K562 (cell line): ENCODE measurements at regions not wholly inside any gene's neighbourhood (a gene's known extent, or its start where the extent isn't known, plus 50 kb on each side); places are given as distances from the start of the nearest gene placed in this dataset.

Experiments
- ATAC-seq: fragments of 200-7000 bp; cut with Tn5 transposase; 3 replicates; pipeline ENCODE4 v1.9.1; 2020; ENCODE audit warnings: moderate library complexity
- BruUV-seq: library from RNA; stranded (reverse); fragments of 400-500 nt; replicated peaks from 2 replicates; lab custom pipeline; 2021; lab: Mats Ljungman, UMichigan
- CTCF ChIA-PET: fragments of 300-600 bp; formaldehyde crosslinking; extraction: SDS; loops from one replicate; lab custom pipeline; 2021; ENCODE audit warnings: low intra/inter-chr PET ratio; lab: Yijun Ruan, JAX
- POLR2A ChIA-PET: fragments of 300-600, 350-650 bp; sonication (Branson Sonifier 250); formaldehyde crosslinking; extraction: SDS; loops from one replicate; lab custom pipeline; 2021; ENCODE audit warnings: antibody characterized with exemption, inconsistent platforms; lab: Yijun Ruan, JAX
- DNase-seq, 4 experiments: peaks; one replicate each; pipeline versions ENCODE4 v3.0.0 to v3.0.0-alpha.2; 2011 to 2018; ENCODE audit warnings: low spot score in 3 of 4, mixed read lengths in 3 of 4; ENCODE audit errors: extremely low read depth in 1 of 4
- FAIRE-seq: peaks from 2 replicates; lab custom pipeline; 2011; peaks lifted over from hg19 to GRCh38; lab: Jason Lieb, UNC
- H2AFZ ChIP-seq: 2 replicates; pipeline ENCODE4 v1.6.0; 2011; ENCODE audit warnings: low read depth, low read length, control low read depth, inconsistent platforms
- H3K27ac ChIP-seq: fragments of 200-600 bp; 3 replicates; pipeline ENCODE4 v1.8.0; 2011; ENCODE audit warnings: low read depth, mild to moderate bottlenecking, control low read depth, inconsistent platforms, low read length, moderate library complexity, mixed read lengths; ENCODE audit errors: extremely low read depth
- H3K27me3 ChIP-seq, 2 experiments: fragments of 300-600 bp in 1 of 2; 2 replicates in 1 of 2; 3 replicates in 1 of 2; pipeline versions ENCODE4 v1.6.0 to v1.8.0; 2011; ENCODE audit warnings: inconsistent platforms in 2 of 2, low read length in 2 of 2, mild to moderate bottlenecking in 1 of 2, mixed read lengths in 1 of 2, moderate library complexity in 1 of 2; ENCODE audit not compliant: control insufficient read depth in 2 of 2, insufficient read depth in 2 of 2
- H3K36me3 ChIP-seq: fragments of 300-600 bp; 3 replicates; pipeline ENCODE4 v1.8.0; 2011; ENCODE audit warnings: mild to moderate bottlenecking, low read length, inconsistent platforms; ENCODE audit not compliant: control insufficient read depth, insufficient read depth
- H3K4me1 ChIP-seq, 2 experiments: fragments of 200-600 bp in 1 of 2; replicated peaks in 1 of 2; 2 replicates in 1 of 2; 3 replicates in 1 of 2; pipeline versions ENCODE4 v1.5.1 to v1.8.0; 2011; ENCODE audit warnings: inconsistent platforms in 2 of 2, low read length in 2 of 2, mild to moderate bottlenecking in 1 of 2, mixed read lengths in 1 of 2, moderate library complexity in 1 of 2; ENCODE audit not compliant: control insufficient read depth in 2 of 2, insufficient read depth in 2 of 2
- H3K4me2 ChIP-seq: 2 replicates; pipeline ENCODE4 v1.6.1; 2011; ENCODE audit warnings: low read length, control low read depth, inconsistent platforms, mixed read lengths; ENCODE audit not compliant: insufficient read depth
- H3K4me3 ChIP-seq: fragments of 200-600 bp; sonication (generic), shearing (Covaris generic); 2 replicates; pipeline ENCODE4 v1.5.1; 2016; ENCODE audit warnings: control low read depth, inconsistent platforms
- H3K79me2 ChIP-seq: fragments of 200-600 bp; 3 replicates; pipeline ENCODE4 v1.8.0; 2011; ENCODE audit warnings: low read length, inconsistent platforms; ENCODE audit not compliant: control insufficient read depth, insufficient read depth
- H3K9ac ChIP-seq, 2 experiments: 2 replicates each; pipeline versions ENCODE4 v1.6.0 to v1.6.1; 2011; ENCODE audit warnings: low read depth in 2 of 2, low read length in 2 of 2, control low read depth in 1 of 2, inconsistent platforms in 1 of 2, mild to moderate bottlenecking in 1 of 2, mixed read lengths in 1 of 2; ENCODE audit not compliant: insufficient read depth in 1 of 2
- H3K9me1 ChIP-seq: one replicate; pipeline ENCODE4 v1.6.0; 2011; ENCODE audit warnings: inconsistent platforms, mild to moderate bottlenecking, low read length, moderate library complexity; ENCODE audit not compliant: control insufficient read depth, insufficient read depth
- H3K9me3 ChIP-seq: replicated peaks from 2 replicates; pipeline ENCODE4 v1.5.1; 2011; ENCODE audit warnings: low read depth, low read length, inconsistent platforms; ENCODE audit not compliant: control insufficient read depth, insufficient read depth
- H4K20me1 ChIP-seq: replicated peaks from 2 replicates; pipeline ENCODE4 v1.6.1; 2011; ENCODE audit warnings: low read length, inconsistent platforms, mixed read lengths; ENCODE audit not compliant: control insufficient read depth, insufficient read depth
- FOXA3 ChIP-seq, 2 experiments: fragments of 450-650 bp in 1 of 2; sonication (generic) in 1 of 2; formaldehyde crosslinking; IDR thresholded peaks in 1 of 2; conservative IDR thresholded peaks in 1 of 2; 2 replicates each; pipeline versions ENCODE4 v1.4.0 to v1.8.0; 2020 to 2022; ENCODE audit warnings: mild to moderate bottlenecking in 2 of 2, missing genetic modification reagents in 1 of 2
- FUS ChIP-seq: fragments of 200-400 bp; formaldehyde crosslinking; optimal IDR thresholded peaks from 2 replicates; pipeline ENCODE3; 2017; ENCODE audit warnings: low read depth, low read length
- MCM5 ChIP-seq: fragments of 450-650 bp; IDR thresholded peaks from 2 replicates; pipeline ENCODE4 v1.6.1; 2016; ENCODE audit warnings: low read depth
- MTA3 ChIP-seq: fragments of 450-650 bp; formaldehyde crosslinking; IDR thresholded peaks from 2 replicates; pipeline ENCODE4 v1.6.1; 2017; ENCODE audit warnings: mild to moderate bottlenecking, borderline replicate concordance
- NBN ChIP-seq: fragments of 450-650 bp; IDR thresholded peaks from 2 replicates; pipeline ENCODE4 v1.6.1; 2016; ENCODE audit warnings: low read depth, mild to moderate bottlenecking
- SMARCA5 ChIP-seq: fragments of 450-650 bp; IDR thresholded peaks from 2 replicates; pipeline ENCODE4 v1.6.1; 2016
- SMC3 ChIP-seq: conservative IDR thresholded peaks from 2 replicates; pipeline ENCODE4 v1.6.1; 2011; ENCODE audit warnings: low read depth, low read length, improper control_type of control experiment; ENCODE audit not compliant: insufficient read depth
- ZNF175 ChIP-seq: fragments of 200-800 bp; sonication (Bioruptor generic); IDR thresholded peaks from 2 replicates; pipeline ENCODE4 v1.6.1; 2016; ENCODE audit warnings: low read depth, mild to moderate bottlenecking, missing genetic modification characterization, missing compliant biosample characterization
- WGBS: fragments of 100-300 bp; shearing (Covaris generic); methylation state at CpG from one replicate; pipeline ENCODE4 v1.1.6; 2016; ENCODE audit warnings: low coverage, mixed read lengths; ENCODE audit not compliant: insufficient coverage; ENCODE audit errors: missing lambda C conversion rate; 5-methylcytosine and 5-hydroxymethylcytosine counted together
- in situ Hi-C: fragments of 300-500 bp; cut with MboI; formaldehyde crosslinking; loops from 4 replicates; pipeline ENCODE4 v1.15.0; 2018; ENCODE audit warnings: inconsistent platforms, mixed read lengths
- intact Hi-C: fragments of 100-400 bp; cut with micrococcal nuclease; formaldehyde crosslinking; loops from 2 replicates; pipeline ENCODE4 v1.14.2; 2022

DNA sequence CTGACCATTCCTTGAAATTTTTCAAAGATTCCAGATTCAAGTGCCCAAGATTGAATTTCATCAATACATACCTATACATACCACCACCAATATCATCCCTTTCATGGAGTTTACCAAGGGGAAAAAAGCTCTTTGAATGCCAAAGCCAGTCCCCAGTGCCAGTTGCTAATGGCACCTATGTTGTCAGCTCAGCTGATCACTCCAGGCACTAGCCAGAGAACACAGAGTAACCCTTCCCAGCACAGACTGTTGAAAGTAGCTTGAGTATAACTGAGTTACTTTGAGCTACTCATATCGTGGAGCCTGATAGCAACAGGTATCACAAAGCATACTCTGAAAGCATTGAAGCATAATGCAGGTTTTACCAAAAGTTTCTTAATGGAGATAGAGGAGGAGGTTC is 133.9 kb upstream of the NFIA start:
- H2AFZ ChIP-seq = peak overlapping the region; percentile 73; the same call in 1 of the 2 replicates
- no peak overlapping the region for H3K4me3 ChIP-seq
- ChIA-PET CTCF (no interaction called here), POLR2A (interaction anchor here (0.5 kb wide), 1 partner anchor 73 kb away, joined by 3 read pairs; no protein-coding TSS in a partner anchor)
- no peaks in the 10 kb centered on the region for H4K20me1 ChIP-seq
- H3K79me2 ChIP-seq = no peaks in the 10 kb centered on the region
- H3K9me1 ChIP-seq = no peaks in the 10 kb centered on the region
- H3K36me3 ChIP-seq = no peaks in the 10 kb centered on the region
- TF ChIP-seq MCM5 = no peak
- no peak for TF ChIP-seq FUS
- TF ChIP-seq NBN = no peak
- no peak for TF ChIP-seq ZNF175
- no peak for TF ChIP-seq MTA3
- TF ChIP-seq SMARCA5 = no peak
- TF ChIP-seq FOXA3 (CRISPR knock-in tag; conservative IDR thresholded peaks at IDR 0.05 in 1 of 2, IDR thresholded peaks at IDR 0.05 in 1 of 2) = no peak
- no peak for TF ChIP-seq SMC3
- in situ Hi-C loops (no loop called here), intact Hi-C loops (no loop called here)
- H3K4me1 ChIP-seq = no peaks in the 10 kb centered on the region; a peak in 3 of 5 replicates
- no TSS peak for BruUV-seq
- ATAC-seq (peak; percentile 40; the same call in 2 of the 3 replicates), FAIRE-seq (peak; percentile 29), DNase-seq (no peak)
- no peak overlapping the region for H3K27ac ChIP-seq
- no peak overlapping the region for H3K4me2 ChIP-seq
- H3K27me3 ChIP-seq = no peaks in the 10 kb centered on the region
- H3K9me3 ChIP-seq = no peaks in the 10 kb centered on the region
- H3K9ac ChIP-seq = no peak overlapping the region
- WGBS = 9% methylated on average over 1 of the region's 1 CpG
